Endodermal cell (in vitro differentiated cells): ENCODE measurements at regions not wholly inside any gene's neighbourhood (a gene's known extent, or its start where the extent isn't known, plus 50 kb on each side); places are given as distances from the start of the nearest gene placed in this dataset.

Experiments used
- DNase-seq: peaks from one replicate; pipeline ENCODE4 v3.0.0-alpha.2; 2017
- H3K27ac ChIP-seq: 2 replicates; pipeline ENCODE4 v1.5.1; 2013; ENCODE audit warnings: mild to moderate bottlenecking, low read depth, low read length, moderate library complexity
- H3K27me3 ChIP-seq: 2 replicates; pipeline ENCODE4 v1.6.1; 2013; ENCODE audit warnings: mild to moderate bottlenecking, low read length, moderate library complexity; ENCODE audit not compliant: insufficient read depth, control insufficient read depth, poor library complexity, severe bottlenecking
- H3K36me3 ChIP-seq: 2 replicates; pipeline ENCODE4 v1.7.0; 2013; ENCODE audit warnings: mild to moderate bottlenecking, low read length, moderate library complexity; ENCODE audit not compliant: control insufficient read depth, insufficient read depth
- H3K4me1 ChIP-seq: one replicate; pipeline ENCODE4 v1.7.0; 2013; ENCODE audit warnings: low read length; ENCODE audit not compliant: control insufficient read depth, insufficient read depth
- H3K4me3 ChIP-seq: 2 replicates; pipeline ENCODE4 v1.5.1; 2013; ENCODE audit warnings: mild to moderate bottlenecking, low read length, moderate library complexity
- H3K9ac ChIP-seq: 2 replicates; pipeline ENCODE4 v1.6.1; 2013; ENCODE audit warnings: mild to moderate bottlenecking, low read length, moderate library complexity; ENCODE audit not compliant: poor library complexity, severe bottlenecking; ENCODE audit errors: extremely low read depth
- H3K9me3 ChIP-seq: 2 replicates; pipeline ENCODE4 v1.6.1; 2013; ENCODE audit warnings: mild to moderate bottlenecking, low read length, moderate library complexity; ENCODE audit not compliant: control insufficient read depth
- H3K27ac Mint-ChIP-seq: 2 replicates; pipeline ENCODE4 v1.8.0; 2020; ENCODE audit warnings: mixed read lengths
- H3K27me3 Mint-ChIP-seq: 2 replicates; pipeline ENCODE4 v1.8.0; 2021; ENCODE audit warnings: mild to moderate bottlenecking, mixed read lengths; ENCODE audit not compliant: insufficient read depth
- H3K36me3 Mint-ChIP-seq: 2 replicates; pipeline ENCODE4 v1.8.0; 2020; ENCODE audit warnings: low read depth, mixed read lengths
- H3K4me1 Mint-ChIP-seq: 2 replicates; pipeline ENCODE4 v1.8.0; 2020; ENCODE audit warnings: mixed read lengths
- H3K4me3 Mint-ChIP-seq: 2 replicates; pipeline ENCODE4 v1.8.0; 2020; ENCODE audit warnings: mild to moderate bottlenecking, moderate library complexity, mixed read lengths
- H3K9me3 Mint-ChIP-seq: 2 replicates; pipeline ENCODE4 v1.8.0; 2020; ENCODE audit warnings: mild to moderate bottlenecking, mixed read lengths
- WGBS, 2 experiments: methylation state at CpG; one replicate each; pipeline versions ENCODE4 v1.1.5 to v1.1.7; 2013; ENCODE audit warnings: missing lambda C conversion rate in 2 of 2, mixed read lengths in 1 of 2; ENCODE audit not compliant: insufficient coverage in 1 of 2, insufficient read length in 1 of 2; 5-methylcytosine and 5-hydroxymethylcytosine counted together
- TF ChIP-seq, protein P1 (sequence below): fragments of 200-600 bp; sonication (generic); conservative IDR thresholded peaks from 2 replicates; pipeline ENCODE4 v1.5.0; 2021; ENCODE audit warnings: antibody characterized with exemption, mild to moderate bottlenecking

DNA sequence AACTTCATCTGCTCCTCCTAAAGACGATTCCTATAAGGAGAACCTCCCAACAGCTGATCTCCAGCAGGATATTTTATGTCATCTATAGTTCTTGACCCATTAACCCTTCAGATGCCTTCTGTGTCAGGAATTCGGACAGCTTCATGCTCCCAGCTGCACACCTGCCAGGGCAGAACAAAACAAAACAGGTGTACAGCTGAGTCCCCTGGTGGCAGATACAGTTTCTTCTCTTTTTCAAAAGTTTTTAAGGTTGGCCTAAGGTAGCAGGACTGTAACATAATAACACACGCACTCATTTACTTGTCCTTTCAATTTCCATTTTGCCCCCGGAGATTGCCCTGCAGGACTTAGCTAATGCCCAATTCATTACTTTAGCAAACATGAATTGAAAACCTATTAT, 218.3 kb downstream of the S1PR1 start:
- DNase-seq, result no peak

DNA sequence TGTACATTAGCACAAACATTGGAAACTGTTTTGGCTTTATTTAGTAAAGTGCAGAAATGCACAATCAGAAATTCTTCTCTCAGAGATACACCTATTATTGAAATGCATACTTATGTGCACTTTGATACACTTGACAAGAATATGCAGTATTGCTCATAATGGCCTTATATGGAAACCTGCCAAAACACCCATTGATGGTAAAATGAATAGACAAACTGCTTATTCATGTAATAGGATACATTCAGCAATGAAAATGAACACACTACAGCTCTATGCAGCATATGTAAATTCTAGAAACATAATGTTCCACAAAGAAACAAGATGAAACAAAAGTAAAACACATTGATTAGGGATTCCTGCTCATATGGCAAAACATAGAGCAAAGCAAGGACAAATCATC, 223.9 kb downstream of the S1PR1 start:
- no peak overlapping the region for H3K9ac ChIP-seq
- Mint-ChIP-seq H3K4me1 (no peaks in the 10 kb centered on the region), H3K4me3 (no peak overlapping the region), H3K27ac (no peak overlapping the region), H3K9me3 (peaks cover 8% of the 10 kb centered on the region), H3K27me3 (peaks cover 20% of the 10 kb centered on the region), H3K36me3 (no peaks in the 10 kb centered on the region)
- no peak overlapping the region for H3K27ac ChIP-seq
- no peaks in the 10 kb centered on the region for H3K4me1 ChIP-seq
- no peak for DNase-seq
- H3K4me3 ChIP-seq, result no peak overlapping the region
- H3K27me3 ChIP-seq, result peaks cover 41% of the 10 kb centered on the region
- H3K36me3 ChIP-seq, result no peaks in the 10 kb centered on the region
- TF ChIP-seq, protein P1, sequence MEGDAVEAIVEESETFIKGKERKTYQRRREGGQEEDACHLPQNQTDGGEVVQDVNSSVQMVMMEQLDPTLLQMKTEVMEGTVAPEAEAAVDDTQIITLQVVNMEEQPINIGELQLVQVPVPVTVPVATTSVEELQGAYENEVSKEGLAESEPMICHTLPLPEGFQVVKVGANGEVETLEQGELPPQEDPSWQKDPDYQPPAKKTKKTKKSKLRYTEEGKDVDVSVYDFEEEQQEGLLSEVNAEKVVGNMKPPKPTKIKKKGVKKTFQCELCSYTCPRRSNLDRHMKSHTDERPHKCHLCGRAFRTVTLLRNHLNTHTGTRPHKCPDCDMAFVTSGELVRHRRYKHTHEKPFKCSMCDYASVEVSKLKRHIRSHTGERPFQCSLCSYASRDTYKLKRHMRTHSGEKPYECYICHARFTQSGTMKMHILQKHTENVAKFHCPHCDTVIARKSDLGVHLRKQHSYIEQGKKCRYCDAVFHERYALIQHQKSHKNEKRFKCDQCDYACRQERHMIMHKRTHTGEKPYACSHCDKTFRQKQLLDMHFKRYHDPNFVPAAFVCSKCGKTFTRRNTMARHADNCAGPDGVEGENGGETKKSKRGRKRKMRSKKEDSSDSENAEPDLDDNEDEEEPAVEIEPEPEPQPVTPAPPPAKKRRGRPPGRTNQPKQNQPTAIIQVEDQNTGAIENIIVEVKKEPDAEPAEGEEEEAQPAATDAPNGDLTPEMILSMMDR, result no peak
- peaks cover 11% of the 10 kb centered on the region for H3K9me3 ChIP-seq

More for the DNA sequence above, 218.3 kb downstream of the S1PR1 start:
- Mint-ChIP-seq H3K4me1 (no peaks in the 10 kb centered on the region), H3K4me3 (no peak overlapping the region), H3K9me3 (no peaks in the 10 kb centered on the region), H3K27ac (no peak overlapping the region), H3K36me3 (no peaks in the 10 kb centered on the region), H3K27me3 (peaks cover 19% of the 10 kb centered on the region)
- 89 to 92% methylated on average over 2 to 4 of the region's 4 CpGs for WGBS, 2 experiments
- no peak overlapping the region for H3K4me3 ChIP-seq
- TF ChIP-seq, protein P1, result peak; percentile 28
- H3K4me1 ChIP-seq, result no peaks in the 10 kb centered on the region
- H3K9ac ChIP-seq, result no peak overlapping the region
- no peaks in the 10 kb centered on the region for H3K9me3 ChIP-seq
- no peak overlapping the region for H3K27ac ChIP-seq
- H3K36me3 ChIP-seq, result no peaks in the 10 kb centered on the region
- H3K27me3 ChIP-seq, result peaks cover 46% of the 10 kb centered on the region

DNA sequence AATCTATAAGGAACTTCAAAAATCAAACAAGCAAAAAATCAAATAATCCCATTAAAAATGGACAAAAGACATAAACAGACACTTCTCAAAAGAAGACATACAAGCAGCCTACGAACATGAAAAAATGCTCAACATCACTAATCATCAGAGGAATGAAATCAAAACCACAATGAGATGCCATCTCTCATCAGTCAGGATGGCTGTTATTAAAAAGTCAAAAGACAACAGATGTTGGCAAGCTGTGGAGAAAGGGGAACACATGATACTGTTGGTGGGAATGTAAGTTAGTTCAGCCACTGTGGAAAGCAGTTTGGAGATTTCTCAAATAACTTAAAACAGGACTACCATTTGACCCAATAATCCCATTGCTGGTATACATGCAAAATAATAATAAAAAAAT, 226.4 kb downstream of the S1PR1 start:
- 93% methylated on average over 1 of the region's 1 CpG; no CpG with 5 or more reads in 1 of the 2 experiments for WGBS, 2 experiments
- Mint-ChIP-seq H3K27me3 (peaks cover 9% of the 10 kb centered on the region), H3K4me3 (no peak overlapping the region), H3K9me3 (peaks cover 8% of the 10 kb centered on the region), H3K4me1 (no peaks in the 10 kb centered on the region), H3K27ac (no peak overlapping the region), H3K36me3 (no peaks in the 10 kb centered on the region)
- H3K36me3 ChIP-seq, result no peaks in the 10 kb centered on the region
- H3K9me3 ChIP-seq, result peaks cover 11% of the 10 kb centered on the region
- H3K27me3 ChIP-seq, result peaks cover 25% of the 10 kb centered on the region
- no peaks in the 10 kb centered on the region for H3K4me1 ChIP-seq
- DNase-seq, result no peak
- H3K27ac ChIP-seq, result no peak overlapping the region
- TF ChIP-seq, protein P1, result no peak
- H3K4me3 ChIP-seq, result no peak overlapping the region
- no peak overlapping the region for H3K9ac ChIP-seq
